ENCODE measurements at regions not wholly inside any gene's neighbourhood (a gene's known extent, or its start where the extent isn't known, plus 50 kb on each side); places are given as distances from the start of the nearest gene placed in this dataset.

- peaks cover 0 to 6% of the 10 kb centered on the region in 2 donors for H3K9me3 ChIP-seq (replicated peaks in 1 of 2; ENCODE audit: control insufficient read depth in 1 of 2, insufficient read depth in 1 of 2, low read length in 2 of 2)
- no peaks in the 10 kb centered on the region for H3K36me3 ChIP-seq (replicated peaks in 1 of 2; ENCODE audit: control insufficient read depth in 1 of 2, insufficient read depth in 2 of 2, low read length in 2 of 2)
- no peak overlapping the region for H3K4me2 ChIP-seq (replicated peaks; ENCODE audit: extremely low read depth, low read length, poor library complexity, severe bottlenecking)
- H3K36me3 Mint-ChIP-seq, result no peaks in the 10 kb centered on the region
- H3K27ac Mint-ChIP-seq, result no peak overlapping the region
- WGBS (ENCODE audit: insufficient coverage), result 80% methylated on average over 1 of the region's 3 CpGs
- DNase-seq, result no peak
- H3K4me3 Mint-ChIP-seq, result no peak overlapping the region
- no peak overlapping the region for H3K27ac ChIP-seq (ENCODE audit: low read depth in 1 of 2, low read length in 2 of 2)
- no peaks in the 10 kb centered on the region for H3K27me3 ChIP-seq (ENCODE audit: control insufficient read depth in 2 of 2, insufficient read depth in 2 of 2, low read length in 2 of 2)
- no peaks in the 10 kb centered on the region for H3K4me1 Mint-ChIP-seq
- TF ChIP-seq CTCF (IDR thresholded peaks at IDR 0.05), result no peak
- no peaks in the 10 kb centered on the region for H3K79me2 ChIP-seq (ENCODE audit: insufficient read depth, low read length)
- no peaks in the 10 kb centered on the region for H4K20me1 ChIP-seq (ENCODE audit: insufficient read depth, low read length)
- peaks cover 0 to 2% (median 0%) of the 10 kb centered on the region in 3 donors for H3K27me3 Mint-ChIP-seq (ENCODE audit: low read depth in 3 of 3)
- no peaks in the 10 kb centered on the region for H3K4me1 ChIP-seq (ENCODE audit: control insufficient read depth in 1 of 2, insufficient read depth in 2 of 2, low read length in 2 of 2)
- no peak overlapping the region for H2AFZ ChIP-seq (ENCODE audit: insufficient read depth, low read depth, low read length, poor library complexity, severe bottlenecking)
- peaks cover 0 to 16% (median 6%) of the 10 kb centered on the region in 7 donors for H3K9me3 Mint-ChIP-seq
- H3K9ac ChIP-seq (ENCODE audit: insufficient read depth, low read length, poor library complexity, severe bottlenecking), result no peak overlapping the region
- no peak overlapping the region for H3K4me3 ChIP-seq (replicated peaks in 1 of 3; ENCODE audit: low read depth in 2 of 3, low read length in 3 of 3)
- intact Hi-C loops (cut with micrococcal nuclease), result no loop called here
Observed at GRCh38 chr13:73583331-73583730, 524.5 kb downstream of the KLF5 start.

- Mint-ChIP-seq H3K27ac (no peak overlapping the region), H3K36me3 (no peaks in the 10 kb centered on the region), H3K27me3 (ENCODE audit: low read depth in 3 of 3) (peaks cover 0 to 2% (median 0%) of the 10 kb centered on the region in 3 donors), H3K4me3 (no peak overlapping the region), H3K4me1 (no peaks in the 10 kb centered on the region), H3K9me3 (peaks cover 0 to 9% (median 3%) of the 10 kb centered on the region in 7 donors)
- intact Hi-C loops (cut with micrococcal nuclease), result no loop called here
- WGBS (ENCODE audit: insufficient coverage), result 100% methylated on average over 1 of the region's 3 CpGs
- Histone ChIP-seq H3K27me3 (ENCODE audit: control insufficient read depth in 2 of 2, insufficient read depth in 2 of 2, low read length in 2 of 2) (no peaks in the 10 kb centered on the region), H2AFZ (ENCODE audit: insufficient read depth, low read depth, low read length, poor library complexity, severe bottlenecking) (no peak overlapping the region), H3K4me1 (ENCODE audit: control insufficient read depth in 1 of 2, insufficient read depth in 2 of 2, low read length in 2 of 2) (no peaks in the 10 kb centered on the region), H3K9me3 (replicated peaks in 1 of 2; ENCODE audit: control insufficient read depth in 1 of 2, insufficient read depth in 1 of 2, low read length in 2 of 2) (no peaks in the 10 kb centered on the region), H3K9ac (ENCODE audit: insufficient read depth, low read length, poor library complexity, severe bottlenecking) (no peak overlapping the region), H3K4me3 (replicated peaks in 1 of 3; ENCODE audit: low read depth in 2 of 3, low read length in 3 of 3) (no peak overlapping the region), H3K4me2 (replicated peaks; ENCODE audit: extremely low read depth, low read length, poor library complexity, severe bottlenecking) (no peak overlapping the region), H3K36me3 (replicated peaks in 1 of 2; ENCODE audit: control insufficient read depth in 1 of 2, insufficient read depth in 2 of 2, low read length in 2 of 2) (no peaks in the 10 kb centered on the region), H3K79me2 (ENCODE audit: insufficient read depth, low read length) (no peaks in the 10 kb centered on the region), H3K27ac (ENCODE audit: low read depth in 1 of 2, low read length in 2 of 2) (no peak overlapping the region), H4K20me1 (ENCODE audit: insufficient read depth, low read length) (no peaks in the 10 kb centered on the region)
- TF ChIP-seq CTCF (IDR thresholded peaks at IDR 0.05), result no peak
- no peak for DNase-seq
Observed at GRCh38 chr13:73580513-73581267, 521.9 kb downstream of the KLF5 start.

Measured in CD14-positive monocyte (primary cell).